ENCODE measurements at regions not wholly inside any gene's neighbourhood (a gene's known extent, or its start where the extent isn't known, plus 50 kb on each side); places are given as distances from the start of the nearest gene placed in this dataset.

- no peaks in the 10 kb centered on the region for H3K36me3 ChIP-seq (ENCODE audit: control insufficient read depth, insufficient read depth, low read length)
- no peak for DNase-seq (ENCODE audit: low read depth)
- no peaks in the 10 kb centered on the region for H3K27me3 ChIP-seq (ENCODE audit: control insufficient read depth, insufficient read depth, low read length)
- TF ChIP-seq, protein P1, sequence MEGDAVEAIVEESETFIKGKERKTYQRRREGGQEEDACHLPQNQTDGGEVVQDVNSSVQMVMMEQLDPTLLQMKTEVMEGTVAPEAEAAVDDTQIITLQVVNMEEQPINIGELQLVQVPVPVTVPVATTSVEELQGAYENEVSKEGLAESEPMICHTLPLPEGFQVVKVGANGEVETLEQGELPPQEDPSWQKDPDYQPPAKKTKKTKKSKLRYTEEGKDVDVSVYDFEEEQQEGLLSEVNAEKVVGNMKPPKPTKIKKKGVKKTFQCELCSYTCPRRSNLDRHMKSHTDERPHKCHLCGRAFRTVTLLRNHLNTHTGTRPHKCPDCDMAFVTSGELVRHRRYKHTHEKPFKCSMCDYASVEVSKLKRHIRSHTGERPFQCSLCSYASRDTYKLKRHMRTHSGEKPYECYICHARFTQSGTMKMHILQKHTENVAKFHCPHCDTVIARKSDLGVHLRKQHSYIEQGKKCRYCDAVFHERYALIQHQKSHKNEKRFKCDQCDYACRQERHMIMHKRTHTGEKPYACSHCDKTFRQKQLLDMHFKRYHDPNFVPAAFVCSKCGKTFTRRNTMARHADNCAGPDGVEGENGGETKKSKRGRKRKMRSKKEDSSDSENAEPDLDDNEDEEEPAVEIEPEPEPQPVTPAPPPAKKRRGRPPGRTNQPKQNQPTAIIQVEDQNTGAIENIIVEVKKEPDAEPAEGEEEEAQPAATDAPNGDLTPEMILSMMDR (IDR thresholded peaks at IDR 0.05; ENCODE audit: insufficient read depth, low read length, poor library complexity, severe bottlenecking) = no peak
- H3K4me3 ChIP-seq (ENCODE audit: low read depth, low read length) = no peak overlapping the region
Observed at GRCh38 chr4:129668092-129668491, 572.1 kb downstream of the C4orf33 start.

DNA sequence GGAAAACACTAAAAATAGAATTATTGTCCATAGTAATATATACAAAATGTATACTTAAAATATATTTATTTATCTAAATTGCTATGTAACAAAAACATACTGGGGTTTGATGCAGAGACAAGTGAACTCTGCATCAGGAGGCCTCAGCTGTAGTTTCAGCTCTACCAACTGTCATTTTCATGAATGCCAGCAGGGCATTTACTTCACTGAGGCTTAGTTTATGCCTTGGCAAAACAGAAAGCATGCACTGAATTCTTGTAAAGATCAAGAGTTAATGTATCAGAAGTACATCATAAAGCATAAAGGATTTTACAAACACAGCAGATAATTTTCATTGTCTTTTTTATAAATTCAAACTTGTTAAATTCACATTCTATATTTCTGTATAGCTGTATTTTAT lies 577.0 kb downstream of the C4orf33 start:
- DNase-seq (ENCODE audit: low read depth) = no peak
- Histone ChIP-seq H3K36me3 (ENCODE audit: control insufficient read depth, insufficient read depth, low read length) (no peaks in the 10 kb centered on the region), H3K4me3 (ENCODE audit: low read depth, low read length) (no peak overlapping the region), H3K27me3 (ENCODE audit: control insufficient read depth, insufficient read depth, low read length) (no peaks in the 10 kb centered on the region)
- TF ChIP-seq, protein P1 (IDR thresholded peaks at IDR 0.05; ENCODE audit: insufficient read depth, low read length, poor library complexity, severe bottlenecking) = no peak

GRCh38 chr4:129675036-129675435 lies 579.1 kb downstream of the C4orf33 start:
- no peak for DNase-seq (ENCODE audit: low read depth)
- TF ChIP-seq, protein P1 (IDR thresholded peaks at IDR 0.05; ENCODE audit: insufficient read depth, low read length, poor library complexity, severe bottlenecking) = no peak

DNA sequence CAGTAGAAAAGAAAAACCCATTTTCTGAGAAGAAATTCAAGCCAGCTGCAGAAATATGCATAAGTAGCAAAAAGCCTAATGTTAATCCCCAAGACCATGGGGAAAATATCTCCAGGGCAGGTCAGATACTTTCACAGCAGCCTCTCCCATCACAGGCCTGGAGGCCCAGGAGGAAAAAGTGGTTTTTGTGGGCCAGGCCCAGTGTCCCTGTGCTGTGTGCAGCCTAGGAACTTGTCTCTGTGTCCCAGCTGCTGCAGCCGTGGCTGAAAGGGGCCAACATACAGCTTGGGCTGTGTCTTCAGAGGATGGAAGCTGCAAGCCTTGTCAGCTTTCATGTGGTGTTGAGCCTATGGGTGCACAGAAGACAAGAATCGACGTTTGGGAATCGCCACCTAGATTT lies 581.0 kb downstream of the C4orf33 start:
- H3K27me3 ChIP-seq (ENCODE audit: control insufficient read depth, insufficient read depth, low read length) = no peaks in the 10 kb centered on the region
- TF ChIP-seq, protein P1 (IDR thresholded peaks at IDR 0.05; ENCODE audit: insufficient read depth, low read length, poor library complexity, severe bottlenecking) = no peak
- H3K4me3 ChIP-seq (ENCODE audit: low read depth, low read length) = no peak overlapping the region

More at GRCh38 chr4:129675036-129675435, 579.1 kb downstream of the C4orf33 start:
- no peak overlapping the region for H3K4me3 ChIP-seq (ENCODE audit: low read depth, low read length)
- no peaks in the 10 kb centered on the region for H3K27me3 ChIP-seq (ENCODE audit: control insufficient read depth, insufficient read depth, low read length)
- H3K36me3 ChIP-seq (ENCODE audit: control insufficient read depth, insufficient read depth, low read length) = no peaks in the 10 kb centered on the region

DNA sequence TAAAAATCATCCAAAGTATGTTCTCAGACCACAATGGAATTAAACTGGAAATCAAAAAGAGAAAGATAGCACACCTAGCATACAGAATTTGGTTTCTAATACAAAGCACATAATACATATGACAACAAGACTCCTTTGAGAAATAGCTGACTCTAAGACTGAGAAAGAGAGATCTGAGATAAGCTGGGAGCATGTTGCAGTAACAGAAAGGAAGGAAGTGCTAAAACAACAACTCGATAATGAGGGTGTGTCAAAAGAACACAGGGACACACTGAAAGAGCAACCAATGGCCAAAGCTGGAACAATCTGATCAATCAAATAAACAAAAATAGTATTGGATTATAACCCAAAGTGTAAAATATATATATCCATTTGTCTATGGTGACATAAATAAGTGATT lies 586.6 kb downstream of the C4orf33 start:
- no peak for DNase-seq (ENCODE audit: low read depth)
- H3K27me3 ChIP-seq (ENCODE audit: control insufficient read depth, insufficient read depth, low read length) = no peaks in the 10 kb centered on the region
- no peak overlapping the region for H3K4me3 ChIP-seq (ENCODE audit: low read depth, low read length)
- TF ChIP-seq, protein P1 (IDR thresholded peaks at IDR 0.05; ENCODE audit: insufficient read depth, low read length, poor library complexity, severe bottlenecking) = no peak
- H3K36me3 ChIP-seq (ENCODE audit: control insufficient read depth, insufficient read depth, low read length) = no peaks in the 10 kb centered on the region

More for the DNA sequence above, 581.0 kb downstream of the C4orf33 start:
- DNase-seq (ENCODE audit: low read depth) = no peak
- no peaks in the 10 kb centered on the region for H3K36me3 ChIP-seq (ENCODE audit: control insufficient read depth, insufficient read depth, low read length)

DNA sequence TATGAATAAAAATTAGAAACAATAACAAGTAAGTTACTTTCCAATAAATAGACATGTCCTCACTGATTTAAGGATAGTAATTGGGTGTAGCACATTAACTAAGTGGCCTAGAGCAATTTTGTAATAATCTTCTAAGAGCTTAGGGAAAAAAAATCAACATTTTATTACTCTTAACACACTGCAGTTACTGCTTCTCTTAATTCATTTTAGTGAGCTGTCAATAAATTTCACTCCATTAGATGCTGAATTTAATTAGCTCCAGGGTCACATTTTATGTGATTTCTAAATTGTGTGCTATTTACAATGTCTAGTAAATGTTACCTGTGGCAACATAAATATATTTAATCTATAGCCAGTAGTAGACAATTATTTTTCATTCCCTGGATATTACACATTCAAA lies 612.0 kb downstream of the C4orf33 start:
- no peak for DNase-seq (ENCODE audit: low read depth)
- H3K27me3 ChIP-seq (ENCODE audit: control insufficient read depth, insufficient read depth, low read length) = no peaks in the 10 kb centered on the region
- TF ChIP-seq, protein P1 (IDR thresholded peaks at IDR 0.05; ENCODE audit: insufficient read depth, low read length, poor library complexity, severe bottlenecking) = no peak
- H3K36me3 ChIP-seq (ENCODE audit: control insufficient read depth, insufficient read depth, low read length) = no peaks in the 10 kb centered on the region
- H3K4me3 ChIP-seq (ENCODE audit: low read depth, low read length) = no peak overlapping the region
